ENCODE measurements at regions not wholly inside any gene's neighbourhood (a gene's known extent, or its start where the extent isn't known, plus 50 kb on each side); places are given as distances from the start of the nearest gene placed in this dataset.

- intact Hi-C loops (cut with micrococcal nuclease; ENCODE audit: unreplicated experiment) (no loop called here), in situ Hi-C loops (cut with HindIII; ENCODE audit: extremely low pct_ligation_motif_present, low pct_unique_long_range_greater_than_20kb) (no loop called here)
- CTCF ChIA-PET (ENCODE audit: low intra/inter-chr PET ratio, low total read pairs) = no interaction called here
- Histone ChIP-seq H3K4me3 (replicated peaks in 1 of 3; ENCODE audit: insufficient read depth in 1 of 3, low read depth in 2 of 3, low read length in 3 of 3) (no peak overlapping the region), H3K36me3 (replicated peaks in 1 of 2; ENCODE audit: control insufficient read depth in 1 of 2, insufficient read depth in 2 of 2, low read length in 2 of 2) (no peaks in the 10 kb centered on the region), H3K9ac (ENCODE audit: insufficient read depth, low read depth, low read length) (no peak overlapping the region), H3K27ac (ENCODE audit: extremely low read length, insufficient read depth, low read length) (no peak overlapping the region), H3K9me3 (ENCODE audit: low read length) (no peaks in the 10 kb centered on the region), H3K4me1 (ENCODE audit: insufficient read depth, low read length) (no peaks in the 10 kb centered on the region), H2AFZ (ENCODE audit: low read length) (no peak overlapping the region), H3K4me2 (ENCODE audit: low read depth, low read length) (no peak overlapping the region), H3K27me3 (ENCODE audit: control insufficient read depth in 1 of 2, insufficient read depth in 2 of 2, low read length in 2 of 2) (peaks cover 0 to 63% of the 10 kb centered on the region in 2 experiments; a peak in 4 of 5 replicates), H3K79me2 (ENCODE audit: insufficient read depth, low read length) (no peaks in the 10 kb centered on the region), H4K20me1 (ENCODE audit: insufficient read depth, low read length) (no peaks in the 10 kb centered on the region)
- POLR2A ChIA-PET = no interaction called here
- peak; percentile 54 for ATAC-seq
- no peak for FAIRE-seq
- no TSS peak for BruUV-seq (replicated peaks)
- no peak for DNase-seq (ENCODE audit: low spot score)
- 21% methylated on average over 13 of the region's 13 CpGs for WGBS (ENCODE audit: low lambda C conversion rate)
- TF ChIP-seq ESRRA (CRISPR knock-in tag; IDR thresholded peaks at IDR 0.05; ENCODE audit: low read depth) (no peak), ZNF337 (CRISPR knock-in tag; IDR thresholded peaks at IDR 0.05; ENCODE audit: borderline replicate concordance, low read depth) (no peak), AHDC1 (CRISPR knock-in tag; IDR thresholded peaks at IDR 0.05; ENCODE audit: borderline replicate concordance) (no peak), E2F5 (CRISPR knock-in tag; conservative IDR thresholded peaks at IDR 0.05) (no peak), ZBTB40 (IDR thresholded peaks at IDR 0.05) (no peak), ZBTB40 (CRISPR knock-in tag; IDR thresholded peaks at IDR 0.05) (no peak), ZZZ3 (CRISPR knock-in tag; IDR thresholded peaks at IDR 0.05; ENCODE audit: borderline replicate concordance) (no peak), ZNF383 (CRISPR knock-in tag; IDR thresholded peaks at IDR 0.05; ENCODE audit: borderline replicate concordance) (no peak)
These were observed 307.6 kb downstream of the QKI start for GRCh38 chr6:163721922-163722692.

All from HepG2 (cell line).